HG03457 (cell line): ENCODE measurements at regions not wholly inside any gene's neighbourhood (a gene's known extent, or its start where the extent isn't known, plus 50 kb on each side); places are given as distances from the start of the nearest gene placed in this dataset.

Source experiments
- ATAC-seq: cut with Tn5 transposase; IDR thresholded peaks from one replicate; pipeline ENCODE4 v1.9.1; 2021; ENCODE audit warnings: moderate number of reproducible peaks; ENCODE audit not compliant: unreplicated experiment

GRCh38 chr13:74622284-74622683 lies 488.1 kb upstream of the KLF12 start:
- no peak for ATAC-seq

GRCh38 chr13:74620711-74621110 lies 486.5 kb upstream of the KLF12 start:
- ATAC-seq = no peak

- no peak for ATAC-seq
These were observed 486.1 kb upstream of the KLF12 start for GRCh38 chr13:74620308-74620707.

GRCh38 chr13:74597526-74597925 lies 463.3 kb upstream of the KLF12 start:
- ATAC-seq = no peak

- no peak for ATAC-seq
These were observed 462.5 kb upstream of the KLF12 start for GRCh38 chr13:74596691-74597090.

GRCh38 chr13:74593688-74594087 lies 459.5 kb upstream of the KLF12 start:
- ATAC-seq = no peak

- ATAC-seq = no peak
These were observed 452.6 kb upstream of the KLF12 start for GRCh38 chr13:74586847-74587246.

GRCh38 chr13:74576420-74576819 lies 442.2 kb upstream of the KLF12 start:
- no peak for ATAC-seq

- ATAC-seq = no peak
These were observed 441.5 kb upstream of the KLF12 start for GRCh38 chr13:74575729-74576125.

- ATAC-seq = no peak
These were observed 440.9 kb upstream of the KLF12 start for GRCh38 chr13:74574964-74575728.

GRCh38 chr13:74573654-74574053 lies 439.4 kb upstream of the KLF12 start:
- no peak for ATAC-seq

- no peak for ATAC-seq
These were observed 437.6 kb upstream of the KLF12 start for GRCh38 chr13:74571811-74572210.

- no peak for ATAC-seq
These were observed 436.6 kb upstream of the KLF12 start for GRCh38 chr13:74570834-74571233.

GRCh38 chr13:74570046-74570445 lies 435.8 kb upstream of the KLF12 start:
- no peak for ATAC-seq

- no peak for ATAC-seq
These were observed 435.0 kb upstream of the KLF12 start for GRCh38 chr13:74569251-74569650.

GRCh38 chr13:74567485-74567884 lies 433.3 kb upstream of the KLF12 start:
- no peak for ATAC-seq

GRCh38 chr13:74562381-74562780 lies 428.2 kb upstream of the KLF12 start:
- ATAC-seq = no peak

- ATAC-seq = no peak
These were observed 427.0 kb upstream of the KLF12 start for GRCh38 chr13:74561155-74561554.

- peak; percentile 57 for ATAC-seq
These were observed 426.1 kb upstream of the KLF12 start for GRCh38 chr13:74560325-74560724.

- ATAC-seq = no peak
These were observed 423.7 kb upstream of the KLF12 start for GRCh38 chr13:74557870-74558269.

GRCh38 chr13:74555651-74556420 lies 421.6 kb upstream of the KLF12 start:
- no peak for ATAC-seq

- ATAC-seq = no peak
These were observed 421.0 kb upstream of the KLF12 start for GRCh38 chr13:74555276-74555625.
